Kidney epithelial cell (primary cell): ENCODE measurements at regions not wholly inside any gene's neighbourhood (a gene's known extent, or its start where the extent isn't known, plus 50 kb on each side); places are given as distances from the start of the nearest gene placed in this dataset.

Source experiments
- DNase-seq: peaks from one replicate; pipeline ENCODE4 v3.0.0-alpha.2; 2010; ENCODE audit warnings: low read depth
- H3K27me3 ChIP-seq: 2 replicates; pipeline ENCODE4 v1.6.0; 2011; ENCODE audit warnings: low read length; ENCODE audit not compliant: control insufficient read depth, insufficient read depth
- H3K36me3 ChIP-seq: 2 replicates; pipeline ENCODE4 v1.5.1; 2011; ENCODE audit warnings: low read length; ENCODE audit not compliant: control insufficient read depth, insufficient read depth
- H3K4me3 ChIP-seq: 2 replicates; pipeline ENCODE4 v1.5.1; 2011; ENCODE audit warnings: low read depth, mild to moderate bottlenecking, control low read depth, low read length
- TF ChIP-seq, protein P1 (sequence below): IDR thresholded peaks from 2 replicates; pipeline ENCODE4 v1.5.1; 2011; ENCODE audit warnings: mild to moderate bottlenecking, moderate library complexity, low read length, control low read depth, inconsistent platforms; ENCODE audit not compliant: insufficient read depth, poor library complexity, severe bottlenecking

DNA sequence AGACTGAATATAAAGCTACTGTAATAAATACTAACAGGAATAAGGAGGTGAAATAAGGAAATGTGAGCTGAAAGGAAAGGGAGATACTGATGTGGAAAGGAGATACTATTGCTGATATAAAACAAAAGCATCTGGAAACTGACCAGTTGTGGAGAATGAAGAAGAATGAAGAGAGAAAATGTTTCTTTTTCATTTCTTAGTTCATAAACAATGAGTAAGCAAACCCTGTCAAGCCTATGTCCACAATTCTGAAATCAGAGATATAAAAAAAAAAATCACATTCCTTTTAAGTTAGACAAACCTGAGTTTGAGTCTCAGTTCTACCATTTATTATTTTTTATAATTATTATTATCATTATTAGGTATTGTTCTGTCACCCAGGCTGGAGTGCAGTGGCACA lies 121.6 kb upstream of the GJE1 start:
- no peak for DNase-seq
- no peak overlapping the region for H3K4me3 ChIP-seq
- TF ChIP-seq, protein P1, sequence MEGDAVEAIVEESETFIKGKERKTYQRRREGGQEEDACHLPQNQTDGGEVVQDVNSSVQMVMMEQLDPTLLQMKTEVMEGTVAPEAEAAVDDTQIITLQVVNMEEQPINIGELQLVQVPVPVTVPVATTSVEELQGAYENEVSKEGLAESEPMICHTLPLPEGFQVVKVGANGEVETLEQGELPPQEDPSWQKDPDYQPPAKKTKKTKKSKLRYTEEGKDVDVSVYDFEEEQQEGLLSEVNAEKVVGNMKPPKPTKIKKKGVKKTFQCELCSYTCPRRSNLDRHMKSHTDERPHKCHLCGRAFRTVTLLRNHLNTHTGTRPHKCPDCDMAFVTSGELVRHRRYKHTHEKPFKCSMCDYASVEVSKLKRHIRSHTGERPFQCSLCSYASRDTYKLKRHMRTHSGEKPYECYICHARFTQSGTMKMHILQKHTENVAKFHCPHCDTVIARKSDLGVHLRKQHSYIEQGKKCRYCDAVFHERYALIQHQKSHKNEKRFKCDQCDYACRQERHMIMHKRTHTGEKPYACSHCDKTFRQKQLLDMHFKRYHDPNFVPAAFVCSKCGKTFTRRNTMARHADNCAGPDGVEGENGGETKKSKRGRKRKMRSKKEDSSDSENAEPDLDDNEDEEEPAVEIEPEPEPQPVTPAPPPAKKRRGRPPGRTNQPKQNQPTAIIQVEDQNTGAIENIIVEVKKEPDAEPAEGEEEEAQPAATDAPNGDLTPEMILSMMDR: no peak
- no peaks in the 10 kb centered on the region for H3K27me3 ChIP-seq
- H3K36me3 ChIP-seq: no peaks in the 10 kb centered on the region

DNA sequence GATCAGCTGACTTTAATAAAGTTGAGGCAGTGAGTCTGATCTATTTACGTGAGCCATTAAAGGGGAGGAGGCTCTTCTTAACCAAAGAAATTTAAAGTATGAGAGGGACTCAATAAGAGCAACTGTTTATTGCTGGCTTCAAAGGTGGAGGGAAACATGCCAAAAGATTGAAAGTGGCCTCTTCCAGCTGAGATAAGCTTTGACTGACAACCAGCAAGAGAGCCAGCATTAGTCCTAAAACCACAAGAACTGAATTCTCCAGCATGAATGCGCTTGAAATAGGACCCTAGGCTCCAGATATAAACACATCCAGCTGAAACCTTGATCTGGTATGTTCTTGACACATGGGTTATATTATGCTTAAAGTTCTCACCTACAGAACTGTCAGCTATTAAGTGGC lies 123.1 kb upstream of the GJE1 start:
- DNase-seq: no peak
- Histone ChIP-seq H3K4me3 (no peak overlapping the region), H3K27me3 (no peaks in the 10 kb centered on the region), H3K36me3 (no peaks in the 10 kb centered on the region)
- TF ChIP-seq, protein P1: no peak

DNA sequence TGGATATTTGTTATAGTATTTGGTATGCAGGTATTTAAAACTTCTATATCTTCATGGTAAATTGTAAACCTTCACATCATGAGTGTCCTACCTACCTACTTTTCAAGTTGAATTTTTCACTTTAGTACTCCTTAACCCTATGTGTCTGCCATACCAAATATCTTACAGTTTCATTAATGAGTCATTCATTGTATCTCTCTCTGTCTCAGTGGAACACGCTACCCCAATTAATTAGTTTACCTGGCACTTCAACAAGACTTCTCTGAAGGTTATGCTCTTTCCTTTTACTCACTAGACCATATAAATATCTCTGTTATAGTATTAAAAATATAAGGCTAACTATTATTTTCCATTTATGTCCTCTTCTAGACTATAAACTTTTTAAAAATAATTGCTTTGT lies 123.9 kb upstream of the GJE1 start:
- Histone ChIP-seq H3K36me3 (no peaks in the 10 kb centered on the region), H3K4me3 (no peak overlapping the region), H3K27me3 (no peaks in the 10 kb centered on the region)
- TF ChIP-seq, protein P1: no peak
- no peak for DNase-seq

DNA sequence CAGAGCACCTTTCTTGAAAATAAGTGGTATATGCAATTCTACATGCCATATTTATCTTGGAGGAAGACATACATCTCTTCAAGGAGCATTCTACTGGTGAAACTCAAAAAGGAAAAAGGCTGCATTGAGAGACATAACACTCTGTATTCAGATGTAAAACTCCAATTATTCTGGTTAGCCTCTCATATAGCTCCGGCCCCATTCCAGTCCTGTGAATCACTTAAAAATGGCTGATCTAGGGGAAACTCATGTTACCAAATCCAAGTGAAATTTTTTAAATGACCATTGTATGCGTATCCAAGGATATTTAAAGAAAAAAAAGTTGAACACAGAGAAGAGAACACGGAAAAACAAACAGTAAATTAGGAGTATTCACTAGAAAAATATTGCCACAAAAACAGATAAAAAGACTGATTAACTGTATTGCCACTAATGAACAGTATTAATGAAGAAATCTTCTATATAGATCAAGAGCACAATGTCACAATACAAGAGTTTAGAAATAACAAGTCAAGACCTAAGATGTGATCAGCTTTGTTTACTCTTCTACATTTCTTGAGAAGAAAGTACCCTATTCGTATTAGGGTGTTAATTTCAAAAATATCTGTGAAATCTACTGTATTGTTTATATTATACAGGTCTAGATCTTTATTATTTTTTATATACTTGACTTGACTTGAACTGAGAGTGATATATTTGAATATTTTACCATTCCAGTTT lies 124.5 kb upstream of the GJE1 start:
- no peaks in the 10 kb centered on the region for H3K27me3 ChIP-seq
- TF ChIP-seq, protein P1: no peak
- no peak overlapping the region for H3K4me3 ChIP-seq
- H3K36me3 ChIP-seq: no peaks in the 10 kb centered on the region
- no peak for DNase-seq

DNA sequence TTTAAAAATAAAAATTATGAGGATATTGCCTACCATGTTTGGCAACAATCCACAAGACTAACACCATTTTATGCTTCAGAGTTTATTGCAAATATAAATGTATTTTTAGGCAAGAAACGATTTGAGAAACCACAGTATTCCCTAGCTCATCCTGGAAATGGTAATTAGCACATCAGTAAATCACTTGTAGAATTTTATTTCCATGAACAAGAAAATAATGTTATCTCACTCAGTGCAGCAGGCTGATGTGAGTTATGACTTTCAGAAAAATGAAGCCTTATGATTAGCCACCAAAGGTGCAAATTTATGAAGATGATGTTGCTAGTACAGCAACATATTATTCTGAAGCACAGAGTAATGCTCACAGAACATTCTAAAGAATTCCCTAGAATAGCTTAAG lies 127.7 kb upstream of the GJE1 start:
- TF ChIP-seq, protein P1: no peak
- no peak for DNase-seq
- H3K4me3 ChIP-seq: no peak overlapping the region
- no peaks in the 10 kb centered on the region for H3K27me3 ChIP-seq
- H3K36me3 ChIP-seq: no peaks in the 10 kb centered on the region

DNA sequence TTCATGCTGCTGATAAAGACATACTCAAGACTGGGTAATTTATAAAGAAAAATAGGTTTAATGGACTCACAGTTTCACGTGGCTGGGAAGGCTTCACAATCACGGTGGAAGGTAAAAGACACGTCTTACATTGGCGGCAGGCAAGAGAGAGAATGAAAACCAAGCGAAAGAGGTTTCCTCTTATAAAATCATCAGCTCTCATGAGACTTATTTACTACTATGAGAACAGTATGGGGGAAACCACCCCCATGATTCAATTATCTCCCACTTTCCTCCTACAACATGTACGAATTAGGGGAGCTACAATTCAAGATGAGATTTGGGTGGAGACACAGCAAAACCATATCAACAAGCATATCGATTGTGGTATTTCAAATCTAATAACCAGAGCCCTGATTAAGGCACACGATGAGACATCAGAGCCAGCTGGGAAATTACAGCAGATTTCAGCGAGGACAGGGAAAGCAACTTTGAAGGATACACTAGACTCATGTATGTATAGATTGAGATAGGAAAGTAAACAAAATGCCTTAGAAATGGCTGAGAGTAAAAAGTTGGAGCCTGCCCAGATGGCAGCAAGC lies 129.8 kb upstream of the GJE1 start:
- TF ChIP-seq, protein P1: no peak

More for the DNA sequence above, 129.8 kb upstream of the GJE1 start:
- no peaks in the 10 kb centered on the region for H3K36me3 ChIP-seq
- no peak overlapping the region for H3K4me3 ChIP-seq
- no peak for DNase-seq
- H3K27me3 ChIP-seq: no peaks in the 10 kb centered on the region
